GM12878 (cell line): ENCODE measurements at regions not wholly inside any gene's neighbourhood (a gene's known extent, or its start where the extent isn't known, plus 50 kb on each side); places are given as distances from the start of the nearest gene placed in this dataset.

ENCODE experiments used
- BCL3 ChIP-seq: IDR thresholded peaks from 2 replicates; pipeline ENCODE4 v1.6.1; 2011; ENCODE audit warnings: borderline replicate concordance, low read depth, mild to moderate bottlenecking, moderate library complexity, low read length; ENCODE audit not compliant: insufficient read depth, poor library complexity, severe bottlenecking
- CBX3 ChIP-seq: fragments of 200-600 bp; sonication (generic); IDR thresholded peaks from 2 replicates; pipeline ENCODE4 v1.6.1; 2016; ENCODE audit warnings: low read depth, borderline replicate concordance
- FOXM1 ChIP-seq: IDR thresholded peaks from 2 replicates; pipeline ENCODE4 v1.6.1; 2012; ENCODE audit warnings: low read depth, mild to moderate bottlenecking, inconsistent platforms, low read length, moderate library complexity
- GABPA ChIP-seq: IDR thresholded peaks from 2 replicates; pipeline ENCODE4 v1.6.1; 2014; ENCODE audit warnings: antibody characterized with exemption, low read depth, mild to moderate bottlenecking, inconsistent platforms
- JUNB ChIP-seq: IDR thresholded peaks from 2 replicates; pipeline ENCODE4 v1.6.1; 2016; ENCODE audit warnings: antibody characterized with exemption, mild to moderate bottlenecking
- MAX ChIP-seq: IDR thresholded peaks from 2 replicates; pipeline ENCODE4 v1.6.1; 2012; ENCODE audit warnings: low read depth, low read length, improper control_type of control experiment
- MEF2A ChIP-seq: IDR thresholded peaks from 2 replicates; pipeline ENCODE4 v1.6.1; 2011; ENCODE audit warnings: low read depth, mild to moderate bottlenecking, low read length, moderate library complexity; ENCODE audit not compliant: insufficient read depth
- SIN3A ChIP-seq: IDR thresholded peaks from 2 replicates; pipeline ENCODE4 v1.6.1; 2012; ENCODE audit warnings: low read depth, low read length, improper control_type of control experiment
- TCF12 ChIP-seq: IDR thresholded peaks from 2 replicates; pipeline ENCODE4 v1.6.1; 2011; ENCODE audit warnings: low read depth, mild to moderate bottlenecking, low read length
- ZBTB11 ChIP-seq: fragments of 450-650 bp; formaldehyde crosslinking; IDR thresholded peaks from 2 replicates; pipeline ENCODE4 v1.5.0; 2022; ENCODE audit warnings: mild to moderate bottlenecking, missing genetic modification characterization
- ZSCAN29 ChIP-seq: fragments of 450-650 bp; IDR thresholded peaks from 2 replicates; pipeline ENCODE4 v1.6.1; 2017; ENCODE audit warnings: mild to moderate bottlenecking, moderate library complexity

GRCh38 chr4:20532871-20533870 is 167.1 kb upstream of the PACRGL start (continued):
- TF ChIP-seq BCL3 (no peak), ZBTB11 (CRISPR knock-in tag) (no peak), JUNB (no peak), TCF12 (no peak), FOXM1 (no peak), SIN3A (no peak), GABPA (no peak), CBX3 (no peak), MAX (no peak), MEF2A (no peak), ZSCAN29 (no peak)
- TF ChIP-seq, all 136 proteins: peak for 0
